HL-60 (cell line): ENCODE measurements at regions not wholly inside any gene's neighbourhood (a gene's known extent, or its start where the extent isn't known, plus 50 kb on each side); places are given as distances from the start of the nearest gene placed in this dataset.

ENCODE experiments used
- TF ChIP-seq, protein P1 (sequence below): IDR thresholded peaks from one replicate; pipeline ENCODE4 v1.5.1; 2011; ENCODE audit warnings: low read length, control low read depth, inconsistent platforms; ENCODE audit not compliant: insufficient read depth
- TF ChIP-seq, protein P2 (sequence below): IDR thresholded peaks from 2 replicates; pipeline ENCODE4 v1.6.1; 2012; ENCODE audit warnings: low read depth; ENCODE audit not compliant: insufficient replicate concordance

DNA sequence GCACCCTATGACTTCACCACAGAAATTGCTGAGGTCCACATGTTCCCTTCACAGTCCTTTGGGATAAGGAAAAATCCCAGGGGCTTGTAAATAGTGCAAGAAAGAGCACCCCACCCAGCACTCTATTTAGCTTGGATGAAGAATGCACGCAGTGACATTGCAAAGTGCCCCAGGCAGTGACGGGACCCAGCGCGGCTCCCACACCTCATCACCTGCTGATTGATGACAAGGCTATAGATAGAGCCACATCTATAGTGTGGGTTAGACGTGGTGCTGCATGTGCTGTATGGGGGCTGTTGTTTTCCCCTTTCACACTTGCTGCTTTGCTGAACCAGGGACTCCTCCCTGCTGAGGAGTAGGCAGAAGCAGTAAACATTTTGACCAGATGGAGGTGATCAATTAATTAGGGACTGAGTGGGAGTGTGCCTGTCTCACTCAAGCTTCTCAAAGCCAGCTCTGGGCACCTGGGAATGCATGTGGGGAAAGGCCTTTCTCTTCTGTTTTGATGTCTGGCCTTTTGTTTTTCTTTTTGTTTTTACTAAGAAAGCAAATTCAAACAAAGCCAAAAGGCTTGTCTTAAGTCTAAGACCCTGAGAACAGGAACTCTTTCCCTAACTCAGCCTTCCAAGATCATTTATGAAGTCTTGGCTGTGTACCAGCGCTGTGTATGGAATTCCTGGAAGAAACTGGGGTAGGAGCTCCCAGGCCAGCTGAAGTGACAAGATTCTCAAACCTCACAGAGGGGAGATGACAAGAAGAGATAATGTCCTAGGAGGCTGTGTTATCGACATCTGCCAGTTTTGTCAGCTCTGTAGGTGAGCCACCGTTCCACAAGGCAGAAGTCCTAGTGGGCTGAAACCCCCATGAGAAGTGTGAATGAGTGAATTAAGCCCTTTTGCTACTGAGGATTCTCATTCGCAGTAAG is 219.7 kb downstream of the BARX2 start:
- TF ChIP-seq, protein P1, sequence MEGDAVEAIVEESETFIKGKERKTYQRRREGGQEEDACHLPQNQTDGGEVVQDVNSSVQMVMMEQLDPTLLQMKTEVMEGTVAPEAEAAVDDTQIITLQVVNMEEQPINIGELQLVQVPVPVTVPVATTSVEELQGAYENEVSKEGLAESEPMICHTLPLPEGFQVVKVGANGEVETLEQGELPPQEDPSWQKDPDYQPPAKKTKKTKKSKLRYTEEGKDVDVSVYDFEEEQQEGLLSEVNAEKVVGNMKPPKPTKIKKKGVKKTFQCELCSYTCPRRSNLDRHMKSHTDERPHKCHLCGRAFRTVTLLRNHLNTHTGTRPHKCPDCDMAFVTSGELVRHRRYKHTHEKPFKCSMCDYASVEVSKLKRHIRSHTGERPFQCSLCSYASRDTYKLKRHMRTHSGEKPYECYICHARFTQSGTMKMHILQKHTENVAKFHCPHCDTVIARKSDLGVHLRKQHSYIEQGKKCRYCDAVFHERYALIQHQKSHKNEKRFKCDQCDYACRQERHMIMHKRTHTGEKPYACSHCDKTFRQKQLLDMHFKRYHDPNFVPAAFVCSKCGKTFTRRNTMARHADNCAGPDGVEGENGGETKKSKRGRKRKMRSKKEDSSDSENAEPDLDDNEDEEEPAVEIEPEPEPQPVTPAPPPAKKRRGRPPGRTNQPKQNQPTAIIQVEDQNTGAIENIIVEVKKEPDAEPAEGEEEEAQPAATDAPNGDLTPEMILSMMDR = no peak
- TF ChIP-seq, protein P2, sequence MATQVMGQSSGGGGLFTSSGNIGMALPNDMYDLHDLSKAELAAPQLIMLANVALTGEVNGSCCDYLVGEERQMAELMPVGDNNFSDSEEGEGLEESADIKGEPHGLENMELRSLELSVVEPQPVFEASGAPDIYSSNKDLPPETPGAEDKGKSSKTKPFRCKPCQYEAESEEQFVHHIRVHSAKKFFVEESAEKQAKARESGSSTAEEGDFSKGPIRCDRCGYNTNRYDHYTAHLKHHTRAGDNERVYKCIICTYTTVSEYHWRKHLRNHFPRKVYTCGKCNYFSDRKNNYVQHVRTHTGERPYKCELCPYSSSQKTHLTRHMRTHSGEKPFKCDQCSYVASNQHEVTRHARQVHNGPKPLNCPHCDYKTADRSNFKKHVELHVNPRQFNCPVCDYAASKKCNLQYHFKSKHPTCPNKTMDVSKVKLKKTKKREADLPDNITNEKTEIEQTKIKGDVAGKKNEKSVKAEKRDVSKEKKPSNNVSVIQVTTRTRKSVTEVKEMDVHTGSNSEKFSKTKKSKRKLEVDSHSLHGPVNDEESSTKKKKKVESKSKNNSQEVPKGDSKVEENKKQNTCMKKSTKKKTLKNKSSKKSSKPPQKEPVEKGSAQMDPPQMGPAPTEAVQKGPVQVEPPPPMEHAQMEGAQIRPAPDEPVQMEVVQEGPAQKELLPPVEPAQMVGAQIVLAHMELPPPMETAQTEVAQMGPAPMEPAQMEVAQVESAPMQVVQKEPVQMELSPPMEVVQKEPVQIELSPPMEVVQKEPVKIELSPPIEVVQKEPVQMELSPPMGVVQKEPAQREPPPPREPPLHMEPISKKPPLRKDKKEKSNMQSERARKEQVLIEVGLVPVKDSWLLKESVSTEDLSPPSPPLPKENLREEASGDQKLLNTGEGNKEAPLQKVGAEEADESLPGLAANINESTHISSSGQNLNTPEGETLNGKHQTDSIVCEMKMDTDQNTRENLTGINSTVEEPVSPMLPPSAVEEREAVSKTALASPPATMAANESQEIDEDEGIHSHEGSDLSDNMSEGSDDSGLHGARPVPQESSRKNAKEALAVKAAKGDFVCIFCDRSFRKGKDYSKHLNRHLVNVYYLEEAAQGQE = no peak
